GM12872 (cell line): ENCODE measurements at regions not wholly inside any gene's neighbourhood (a gene's known extent, or its start where the extent isn't known, plus 50 kb on each side); places are given as distances from the start of the nearest gene placed in this dataset.

ENCODE experiments used
- CTCF ChIP-seq: IDR thresholded peaks from 3 replicates; pipeline ENCODE4 v1.5.1; 2011; ENCODE audit warnings: low read depth, mild to moderate bottlenecking, low read length, moderate library complexity; ENCODE audit not compliant: insufficient read depth

GRCh38 chr2:34030273-34030672 is 431.2 kb upstream of the FAM98A start:
- no peak for TF ChIP-seq CTCF

DNA sequence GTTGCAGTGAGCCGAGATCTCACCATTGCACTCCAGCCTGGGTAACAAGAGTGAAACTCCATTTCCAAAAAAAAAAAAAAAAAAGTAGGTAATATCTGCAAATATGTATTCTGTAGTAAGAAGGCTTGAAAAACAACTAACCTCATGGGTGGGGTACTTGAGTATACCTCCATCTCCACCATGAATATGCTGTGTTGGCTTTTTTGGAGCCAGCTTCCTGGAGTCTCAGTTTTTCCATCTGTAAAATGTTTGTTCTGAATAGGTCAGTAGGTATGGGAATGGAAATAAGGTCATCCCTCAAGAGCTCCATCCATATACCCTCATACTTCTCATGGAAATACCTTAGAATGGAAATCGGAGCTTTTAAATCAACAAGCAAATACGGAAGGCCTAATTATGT is 430.0 kb upstream of the FAM98A start:
- TF ChIP-seq CTCF, result no peak

DNA sequence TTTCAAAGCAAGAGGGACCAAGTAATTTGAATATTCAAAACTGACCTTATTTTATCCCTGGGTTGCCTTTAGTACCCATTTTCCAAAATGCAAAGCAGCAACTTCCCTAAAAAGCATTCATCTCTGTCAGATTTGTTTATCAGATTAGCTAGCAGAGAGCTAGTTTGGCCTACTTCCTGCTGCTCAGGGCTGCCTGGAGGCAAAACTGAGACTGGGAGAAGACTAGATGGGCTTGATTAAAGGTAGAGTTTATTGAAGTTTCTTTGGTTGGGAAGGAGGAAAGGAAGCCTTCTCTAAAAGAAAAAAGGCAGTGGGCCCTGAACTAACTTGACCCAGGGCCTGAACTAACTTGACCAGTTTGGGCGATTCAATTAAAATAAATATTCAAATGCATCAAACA is 426.1 kb upstream of the FAM98A start:
- no peak for TF ChIP-seq CTCF

GRCh38 chr2:34012715-34013302 is 413.7 kb upstream of the FAM98A start:
- TF ChIP-seq CTCF, result peak; percentile 77

DNA sequence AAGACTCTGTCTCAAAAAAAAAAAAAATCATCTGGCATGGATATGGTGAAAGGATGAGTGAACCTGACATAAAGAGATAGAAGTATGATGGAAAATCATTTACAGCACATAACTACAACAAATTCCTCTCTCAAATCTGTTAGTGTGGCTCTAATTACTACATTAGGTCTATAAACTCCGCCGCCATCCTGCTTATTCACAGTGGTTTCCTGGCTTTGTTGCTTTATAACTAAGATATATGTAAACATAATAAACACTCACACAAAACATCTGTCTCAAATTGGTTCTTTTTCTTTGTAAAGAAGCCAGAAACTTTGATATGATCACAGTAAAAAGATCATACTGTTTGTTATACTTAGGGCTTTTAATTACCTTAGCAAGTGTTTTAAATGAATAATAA is 412.6 kb upstream of the FAM98A start:
- no peak for TF ChIP-seq CTCF

DNA sequence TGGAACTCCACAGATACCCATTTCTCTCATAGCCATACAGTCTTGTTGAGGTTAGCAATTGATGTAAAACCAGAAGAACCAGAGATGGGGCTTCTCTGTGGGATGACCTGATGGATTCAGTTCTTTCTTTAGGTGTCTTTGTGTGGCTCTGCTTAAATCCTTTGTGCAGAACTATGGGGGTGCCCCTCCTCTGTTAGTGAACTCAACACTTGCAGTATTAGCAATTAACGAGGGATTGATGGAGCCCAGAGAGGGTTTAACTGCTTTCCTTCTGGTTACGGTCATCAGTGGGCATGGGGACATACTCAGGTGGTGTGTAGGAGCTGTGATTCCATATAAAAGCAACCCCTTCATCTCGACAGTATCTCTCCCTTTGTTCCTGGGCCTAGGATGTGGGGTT is 406.8 kb upstream of the FAM98A start:
- TF ChIP-seq CTCF, result no peak

DNA sequence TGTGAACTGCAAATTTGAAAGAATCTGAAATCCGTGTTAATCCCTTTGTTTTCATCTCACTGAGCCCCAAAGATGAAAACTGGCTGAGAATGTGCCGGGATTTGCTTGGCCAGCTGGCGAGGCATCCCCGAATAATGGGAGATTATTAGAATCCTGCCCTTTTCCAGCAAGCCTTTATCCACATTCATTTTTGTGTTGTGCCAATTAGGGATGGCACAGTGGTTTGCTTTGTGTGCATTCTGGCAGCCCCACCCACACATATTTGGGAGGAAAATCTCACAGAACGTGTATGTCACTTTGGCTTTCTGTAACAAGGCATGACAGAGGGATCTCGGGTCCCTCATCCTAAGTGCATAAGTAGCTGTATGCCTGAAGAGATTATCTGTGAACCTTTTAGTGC is 405.8 kb upstream of the FAM98A start:
- TF ChIP-seq CTCF, result no peak
